Astrocyte (in vitro differentiated cells and primary cell): ENCODE measurements at regions not wholly inside any gene's neighbourhood (a gene's known extent, or its start where the extent isn't known, plus 50 kb on each side); places are given as distances from the start of the nearest gene placed in this dataset.

Source experiments
- DNase-seq: peaks from one replicate; pipeline ENCODE4 v3.0.0-alpha.2; 2010; ENCODE audit warnings: low read depth
- FAIRE-seq: peaks from 2 replicates; lab custom pipeline; 2011; peaks lifted over from hg19 to GRCh38; lab: Jason Lieb, UNC
- H2AFZ ChIP-seq: 2 replicates; pipeline ENCODE4 v1.6.0; 2012; ENCODE audit warnings: low read depth, low read length, inconsistent platforms
- H3K27ac ChIP-seq: 2 replicates; pipeline ENCODE4 v1.5.1; 2011; ENCODE audit warnings: low read depth, low read length, inconsistent platforms
- H3K27me3 ChIP-seq: 2 replicates; pipeline ENCODE4 v1.6.0; 2011; ENCODE audit warnings: low read length, inconsistent platforms; ENCODE audit not compliant: insufficient read depth
- H3K36me3 ChIP-seq: 2 replicates; pipeline ENCODE4 v1.5.1; 2011; ENCODE audit warnings: low read length, inconsistent platforms; ENCODE audit not compliant: insufficient read depth
- H3K4me1 ChIP-seq: 2 replicates; pipeline ENCODE4 v1.5.1; 2011; ENCODE audit warnings: low read length, inconsistent platforms; ENCODE audit not compliant: insufficient read depth
- H3K4me2 ChIP-seq: 2 replicates; pipeline ENCODE4 v1.6.0; 2012; ENCODE audit warnings: low read length, inconsistent platforms
- H3K4me3 ChIP-seq: 2 replicates; pipeline ENCODE4 v1.5.1; 2011; ENCODE audit warnings: low read depth, mild to moderate bottlenecking, low read length, inconsistent platforms; ENCODE audit not compliant: insufficient read depth
- H3K79me2 ChIP-seq: 2 replicates; pipeline ENCODE4 v1.6.0; 2012; ENCODE audit warnings: mild to moderate bottlenecking, low read length, inconsistent platforms; ENCODE audit not compliant: insufficient read depth
- H3K9ac ChIP-seq: 2 replicates; pipeline ENCODE4 v1.6.0; 2012; ENCODE audit warnings: mild to moderate bottlenecking, low read length, inconsistent platforms
- H3K9me3 ChIP-seq: 2 replicates; pipeline ENCODE4 v1.5.1; 2012; ENCODE audit warnings: low read depth, mild to moderate bottlenecking, low read length, inconsistent platforms; ENCODE audit not compliant: insufficient read depth
- H4K20me1 ChIP-seq: 2 replicates; pipeline ENCODE4 v1.6.0; 2012; ENCODE audit warnings: low read length, inconsistent platforms; ENCODE audit not compliant: insufficient read depth
- H3K27ac Mint-ChIP-seq: one replicate; pipeline ENCODE4 v1.8.0; 2021; ENCODE audit warnings: mild to moderate bottlenecking, mixed read lengths; ENCODE audit not compliant: unreplicated experiment
- H3K27me3 Mint-ChIP-seq: one replicate; pipeline ENCODE4 v1.8.0; 2021; ENCODE audit warnings: low read depth, mixed read lengths; ENCODE audit not compliant: unreplicated experiment
- H3K36me3 Mint-ChIP-seq: one replicate; pipeline ENCODE4 v1.8.0; 2021; ENCODE audit warnings: low read depth, mixed read lengths; ENCODE audit not compliant: unreplicated experiment
- H3K4me1 Mint-ChIP-seq: one replicate; pipeline ENCODE4 v1.8.0; 2021; ENCODE audit warnings: low read depth, mixed read lengths; ENCODE audit not compliant: unreplicated experiment
- H3K4me3 Mint-ChIP-seq: one replicate; pipeline ENCODE4 v1.8.0; 2021; ENCODE audit warnings: mild to moderate bottlenecking, moderate library complexity, mixed read lengths; ENCODE audit not compliant: unreplicated experiment
- H3K9me3 Mint-ChIP-seq: one replicate; pipeline ENCODE4 v1.8.0; 2021; ENCODE audit warnings: mild to moderate bottlenecking, mixed read lengths; ENCODE audit not compliant: unreplicated experiment
- EZH2 ChIP-seq: IDR thresholded peaks from 2 replicates; pipeline ENCODE4 v1.6.1; 2012; ENCODE audit warnings: mild to moderate bottlenecking, low read length, inconsistent platforms; ENCODE audit not compliant: insufficient read depth
- TF ChIP-seq, protein P1 (sequence below): IDR thresholded peaks from 2 replicates; pipeline ENCODE4 v1.5.1; 2011; ENCODE audit warnings: low read depth, mild to moderate bottlenecking, inconsistent platforms, low read length, moderate library complexity; ENCODE audit not compliant: insufficient read depth

DNA sequence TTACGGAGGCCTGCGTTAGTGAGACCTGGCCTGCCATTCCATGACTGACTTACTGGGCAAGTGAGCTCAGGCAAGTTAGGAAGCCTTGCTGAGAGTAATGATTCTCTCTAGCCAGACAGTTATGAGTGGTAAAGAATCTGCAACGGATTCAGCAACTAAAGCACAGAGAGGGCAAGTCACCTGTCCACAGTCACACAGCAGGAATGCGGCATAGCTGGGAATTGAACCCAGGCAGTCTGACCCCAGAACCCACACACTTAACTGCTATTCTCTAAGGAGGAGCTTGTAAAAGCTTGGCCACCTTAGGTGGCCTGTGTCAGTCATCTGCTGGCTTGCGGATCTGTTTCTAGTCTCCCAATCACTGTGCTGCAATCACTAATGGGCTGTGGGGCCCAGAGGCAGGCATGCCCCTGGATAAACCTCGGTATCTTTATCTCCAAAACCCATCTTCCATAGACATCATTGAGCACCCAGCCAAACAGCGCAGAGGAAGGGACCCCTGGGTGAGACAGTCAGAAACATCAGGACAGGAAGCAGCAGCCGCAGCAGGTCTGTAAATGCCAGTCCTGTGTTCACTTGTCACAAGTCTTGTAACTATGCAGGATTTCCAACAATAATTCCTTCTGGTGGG lies 215.9 kb upstream of the KCNG1 start:
- Mint-ChIP-seq H3K4me1 (peaks cover 9% of the 10 kb centered on the region), H3K27me3 (peaks cover 15% of the 10 kb centered on the region), H3K9me3 (peaks cover 27% of the 10 kb centered on the region), H3K36me3 (no peaks in the 10 kb centered on the region), H3K4me3 (no peak overlapping the region), H3K27ac (no peak overlapping the region)
- H3K4me3 ChIP-seq = no peak overlapping the region
- H3K9me3 ChIP-seq = peaks cover 10% of the 10 kb centered on the region
- H3K27me3 ChIP-seq = peaks cover 6% of the 10 kb centered on the region
- H2AFZ ChIP-seq = no peak overlapping the region
- no peaks in the 10 kb centered on the region for H3K4me1 ChIP-seq
- FAIRE-seq = no peak
- TF ChIP-seq EZH2 = no peak
- TF ChIP-seq, protein P1, sequence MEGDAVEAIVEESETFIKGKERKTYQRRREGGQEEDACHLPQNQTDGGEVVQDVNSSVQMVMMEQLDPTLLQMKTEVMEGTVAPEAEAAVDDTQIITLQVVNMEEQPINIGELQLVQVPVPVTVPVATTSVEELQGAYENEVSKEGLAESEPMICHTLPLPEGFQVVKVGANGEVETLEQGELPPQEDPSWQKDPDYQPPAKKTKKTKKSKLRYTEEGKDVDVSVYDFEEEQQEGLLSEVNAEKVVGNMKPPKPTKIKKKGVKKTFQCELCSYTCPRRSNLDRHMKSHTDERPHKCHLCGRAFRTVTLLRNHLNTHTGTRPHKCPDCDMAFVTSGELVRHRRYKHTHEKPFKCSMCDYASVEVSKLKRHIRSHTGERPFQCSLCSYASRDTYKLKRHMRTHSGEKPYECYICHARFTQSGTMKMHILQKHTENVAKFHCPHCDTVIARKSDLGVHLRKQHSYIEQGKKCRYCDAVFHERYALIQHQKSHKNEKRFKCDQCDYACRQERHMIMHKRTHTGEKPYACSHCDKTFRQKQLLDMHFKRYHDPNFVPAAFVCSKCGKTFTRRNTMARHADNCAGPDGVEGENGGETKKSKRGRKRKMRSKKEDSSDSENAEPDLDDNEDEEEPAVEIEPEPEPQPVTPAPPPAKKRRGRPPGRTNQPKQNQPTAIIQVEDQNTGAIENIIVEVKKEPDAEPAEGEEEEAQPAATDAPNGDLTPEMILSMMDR = no peak
- H3K4me2 ChIP-seq = no peak overlapping the region
- H3K9ac ChIP-seq = no peak overlapping the region
- no peaks in the 10 kb centered on the region for H3K36me3 ChIP-seq
- H3K27ac ChIP-seq = no peak overlapping the region
- DNase-seq = no peak
- no peaks in the 10 kb centered on the region for H4K20me1 ChIP-seq
- H3K79me2 ChIP-seq = no peaks in the 10 kb centered on the region

DNA sequence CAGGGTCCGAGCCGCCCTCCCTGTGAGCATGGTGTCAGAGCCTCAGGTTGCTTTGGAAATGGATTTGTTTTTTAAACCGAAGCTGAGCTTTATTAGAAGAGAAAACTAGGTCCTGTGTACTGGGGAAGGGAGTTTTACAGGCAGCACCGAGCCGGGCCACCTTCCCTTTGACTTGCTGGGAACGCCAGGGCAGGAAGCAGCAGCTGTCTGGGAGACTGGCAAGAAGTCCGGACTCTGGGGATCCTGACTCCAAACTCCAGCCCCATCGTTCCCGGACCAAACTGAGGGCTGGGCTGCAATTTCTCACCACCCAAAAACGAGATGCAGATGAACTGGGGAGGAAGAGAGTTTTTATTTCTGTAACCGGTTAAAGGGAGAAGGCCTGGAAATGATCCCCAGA lies 214.9 kb upstream of the KCNG1 start:
- TF ChIP-seq, protein P1 = no peak
- TF ChIP-seq EZH2 = no peak

DNA sequence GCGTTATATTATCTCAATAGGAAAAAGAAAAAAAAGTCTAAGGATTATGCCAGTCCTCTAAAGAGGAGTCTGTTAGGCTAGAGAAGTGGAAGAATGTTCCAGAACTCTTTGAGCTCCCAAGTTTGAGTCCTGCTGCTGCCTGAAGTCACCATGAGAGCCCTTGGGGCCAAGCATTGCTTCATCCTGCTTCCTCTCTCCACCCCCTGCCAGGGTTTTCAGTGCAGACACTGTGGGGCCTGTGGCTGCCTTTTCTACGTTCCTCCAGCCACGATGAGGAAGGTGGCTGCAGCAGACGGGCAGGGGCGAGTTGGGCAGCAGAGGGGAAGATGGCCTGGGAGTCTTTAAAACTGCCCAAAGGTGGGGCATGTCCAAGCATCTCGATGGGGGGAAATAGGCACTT lies 214.4 kb upstream of the KCNG1 start:
- Histone ChIP-seq H3K27me3 (peaks cover 2% of the 10 kb centered on the region), H3K4me1 (no peaks in the 10 kb centered on the region), H3K9ac (no peak overlapping the region), H3K36me3 (no peaks in the 10 kb centered on the region), H3K27ac (no peak overlapping the region), H3K4me3 (no peak overlapping the region), H4K20me1 (no peaks in the 10 kb centered on the region), H3K9me3 (peaks cover 4% of the 10 kb centered on the region), H3K79me2 (no peaks in the 10 kb centered on the region), H3K4me2 (no peak overlapping the region), H2AFZ (no peak overlapping the region)
- H3K27me3 Mint-ChIP-seq = peaks cover 13% of the 10 kb centered on the region
- H3K36me3 Mint-ChIP-seq = no peaks in the 10 kb centered on the region
- FAIRE-seq (no peak), DNase-seq (no peak)
- peaks cover 19% of the 10 kb centered on the region for H3K9me3 Mint-ChIP-seq
- H3K4me1 Mint-ChIP-seq = peaks cover 9% of the 10 kb centered on the region
- TF ChIP-seq, protein P1 = no peak
- TF ChIP-seq EZH2 = no peak
- no peak overlapping the region for H3K4me3 Mint-ChIP-seq
- no peak overlapping the region for H3K27ac Mint-ChIP-seq

More for the DNA sequence above, 214.9 kb upstream of the KCNG1 start:
- Histone ChIP-seq H2AFZ (no peak overlapping the region), H3K4me1 (no peaks in the 10 kb centered on the region), H3K27ac (no peak overlapping the region), H3K4me2 (no peak overlapping the region), H3K36me3 (no peaks in the 10 kb centered on the region), H4K20me1 (no peaks in the 10 kb centered on the region), H3K79me2 (no peaks in the 10 kb centered on the region), H3K27me3 (peaks cover 5% of the 10 kb centered on the region), H3K9me3 (peaks cover 8% of the 10 kb centered on the region), H3K9ac (no peak overlapping the region), H3K4me3 (no peak overlapping the region)
- DNase-seq = no peak
- Mint-ChIP-seq H3K9me3 (peaks cover 22% of the 10 kb centered on the region), H3K4me3 (no peak overlapping the region), H3K36me3 (no peaks in the 10 kb centered on the region), H3K27ac (no peak overlapping the region), H3K4me1 (peaks cover 9% of the 10 kb centered on the region), H3K27me3 (peaks cover 10% of the 10 kb centered on the region)
- no peak for FAIRE-seq
